Keratinocyte (primary cell): ENCODE measurements at regions not wholly inside any gene's neighbourhood (a gene's known extent, or its start where the extent isn't known, plus 50 kb on each side); places are given as distances from the start of the nearest gene placed in this dataset.

Experiments
- DNase-seq: peaks from one replicate; pipeline ENCODE4 v3.0.0-alpha.2; 2011; ENCODE audit warnings: low read depth, missing footprints, low spot score
- FAIRE-seq: peaks from 2 replicates; lab custom pipeline; 2011; peaks lifted over from hg19 to GRCh38; lab: Jason Lieb, UNC
- H2AFZ ChIP-seq: 2 replicates; pipeline ENCODE4 v1.6.0; 2012; ENCODE audit warnings: low read length, control low read depth, inconsistent platforms; ENCODE audit not compliant: control insufficient read depth
- H3K27ac ChIP-seq: 2 replicates; pipeline ENCODE4 v1.5.1; 2011; ENCODE audit warnings: low read length; ENCODE audit not compliant: control insufficient read depth, insufficient read depth
- H3K27me3 ChIP-seq: 3 replicates; pipeline ENCODE4 v1.6.0; 2011; ENCODE audit warnings: low read length; ENCODE audit not compliant: control insufficient read depth, insufficient read depth; ENCODE audit errors: extremely low read depth
- H3K36me3 ChIP-seq, 2 experiments: 2 replicates in 1 of 2; 3 replicates in 1 of 2; pipeline ENCODE4 v1.5.1; 2011; ENCODE audit warnings: low read length in 2 of 2, mild to moderate bottlenecking in 1 of 2; ENCODE audit not compliant: control insufficient read depth in 2 of 2, insufficient read depth in 2 of 2; ENCODE audit errors: extremely low read depth in 1 of 2
- H3K4me1 ChIP-seq: 3 replicates; pipeline ENCODE4 v1.5.1; 2011; ENCODE audit warnings: low read length; ENCODE audit not compliant: control insufficient read depth, insufficient read depth; ENCODE audit errors: extremely low read depth
- H3K4me2 ChIP-seq: 3 replicates; pipeline ENCODE4 v1.6.0; 2011; ENCODE audit warnings: low read depth, low read length; ENCODE audit not compliant: control insufficient read depth, insufficient read depth; ENCODE audit errors: extremely low read depth
- H3K4me3 ChIP-seq, 3 experiments: fragments of 200-600 bp in 1 of 3; sonication (generic) in 1 of 3; 2 replicates in 2 of 3; 3 replicates in 1 of 3; pipeline ENCODE4 v1.5.1; 2011 to 2016; ENCODE audit warnings: low read length in 3 of 3, mild to moderate bottlenecking in 3 of 3, control low read depth in 2 of 3, inconsistent platforms in 1 of 3, low read depth in 1 of 3, mixed read lengths in 1 of 3, mixed run types in 1 of 3, moderate library complexity in 1 of 3; ENCODE audit not compliant: control insufficient read depth in 2 of 3, insufficient read depth in 2 of 3; ENCODE audit errors: extremely low read depth in 1 of 3
- H3K79me2 ChIP-seq: 2 replicates; pipeline ENCODE4 v1.6.0; 2012; ENCODE audit warnings: low read length; ENCODE audit not compliant: control insufficient read depth, insufficient read depth
- H3K9ac ChIP-seq: 3 replicates; pipeline ENCODE4 v1.6.0; 2011; ENCODE audit warnings: low read length; ENCODE audit not compliant: control insufficient read depth, insufficient read depth; ENCODE audit errors: extremely low read depth
- H3K9me1 ChIP-seq: 3 replicates; pipeline ENCODE4 v1.6.0; 2011; ENCODE audit warnings: low read length; ENCODE audit not compliant: control insufficient read depth, insufficient read depth; ENCODE audit errors: extremely low read depth
- H3K9me3 ChIP-seq: 2 replicates; pipeline ENCODE4 v1.5.1; 2012; ENCODE audit warnings: low read depth, low read length; ENCODE audit not compliant: control insufficient read depth
- H4K20me1 ChIP-seq: 3 replicates; pipeline ENCODE4 v1.6.0; 2011; ENCODE audit warnings: low read length; ENCODE audit not compliant: control insufficient read depth, insufficient read depth; ENCODE audit errors: extremely low read depth
- EZH2 ChIP-seq: IDR thresholded peaks from one replicate; pipeline ENCODE4 v1.6.1; 2012; ENCODE audit warnings: inconsistent platforms, mild to moderate bottlenecking, low read length, moderate library complexity
- dilution Hi-C: fragments of 300-500 bp; cut with MboI; formaldehyde crosslinking; loops from one replicate; pipeline ENCODE4 v1.7.0; 2020; ENCODE audit warnings: low sequenced_read_pairs; ENCODE audit not compliant: extremely low pct_ligation_motif_present
- TF ChIP-seq, protein P1 (sequence below), 3 experiments: IDR thresholded peaks in 1 of 3; conservative IDR thresholded peaks in 1 of 3; optimal IDR thresholded peaks in 1 of 3; 2 replicates in 2 of 3; 3 replicates in 1 of 3; pipeline versions ENCODE3 to v1.5.1; 2011; ENCODE audit warnings: low read length in 3 of 3, mild to moderate bottlenecking in 3 of 3, moderate library complexity in 2 of 3, control low read depth in 1 of 3, inconsistent platforms in 1 of 3; ENCODE audit not compliant: insufficient read depth in 2 of 3; ENCODE audit errors: extremely low read depth in 1 of 3

DNA sequence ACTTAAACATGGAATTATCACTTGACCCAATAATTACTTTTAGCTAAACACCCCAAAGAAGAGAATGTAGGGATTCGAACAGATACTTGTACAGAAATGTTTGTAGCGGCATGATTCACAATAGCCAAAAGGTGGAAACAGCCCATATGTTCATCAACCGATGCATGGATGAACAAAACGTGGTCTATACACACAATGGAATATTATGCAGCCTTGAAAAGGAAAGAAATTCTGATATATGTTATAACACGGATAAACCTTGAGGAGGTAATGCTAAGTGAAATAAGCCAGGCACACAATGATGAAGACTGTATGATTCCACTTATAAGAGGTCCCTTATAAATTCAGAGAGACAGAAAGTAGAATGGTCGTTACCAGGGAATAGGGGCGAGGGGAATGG lies 659.4 kb downstream of the MED13L start:
- TF ChIP-seq, protein P1, sequence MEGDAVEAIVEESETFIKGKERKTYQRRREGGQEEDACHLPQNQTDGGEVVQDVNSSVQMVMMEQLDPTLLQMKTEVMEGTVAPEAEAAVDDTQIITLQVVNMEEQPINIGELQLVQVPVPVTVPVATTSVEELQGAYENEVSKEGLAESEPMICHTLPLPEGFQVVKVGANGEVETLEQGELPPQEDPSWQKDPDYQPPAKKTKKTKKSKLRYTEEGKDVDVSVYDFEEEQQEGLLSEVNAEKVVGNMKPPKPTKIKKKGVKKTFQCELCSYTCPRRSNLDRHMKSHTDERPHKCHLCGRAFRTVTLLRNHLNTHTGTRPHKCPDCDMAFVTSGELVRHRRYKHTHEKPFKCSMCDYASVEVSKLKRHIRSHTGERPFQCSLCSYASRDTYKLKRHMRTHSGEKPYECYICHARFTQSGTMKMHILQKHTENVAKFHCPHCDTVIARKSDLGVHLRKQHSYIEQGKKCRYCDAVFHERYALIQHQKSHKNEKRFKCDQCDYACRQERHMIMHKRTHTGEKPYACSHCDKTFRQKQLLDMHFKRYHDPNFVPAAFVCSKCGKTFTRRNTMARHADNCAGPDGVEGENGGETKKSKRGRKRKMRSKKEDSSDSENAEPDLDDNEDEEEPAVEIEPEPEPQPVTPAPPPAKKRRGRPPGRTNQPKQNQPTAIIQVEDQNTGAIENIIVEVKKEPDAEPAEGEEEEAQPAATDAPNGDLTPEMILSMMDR (optimal IDR thresholded peaks at IDR 0.05 in 1 of 3, IDR thresholded peaks at IDR 0.05 in 1 of 3, conservative IDR thresholded peaks at IDR 0.05 in 1 of 3; ENCODE audit: extremely low read depth in 1 of 3, insufficient read depth in 2 of 3, low read length in 3 of 3): no peak
- no peak for TF ChIP-seq EZH2
- dilution Hi-C loops: no loop called here
- H3K36me3 ChIP-seq: no peaks in the 10 kb centered on the region

DNA sequence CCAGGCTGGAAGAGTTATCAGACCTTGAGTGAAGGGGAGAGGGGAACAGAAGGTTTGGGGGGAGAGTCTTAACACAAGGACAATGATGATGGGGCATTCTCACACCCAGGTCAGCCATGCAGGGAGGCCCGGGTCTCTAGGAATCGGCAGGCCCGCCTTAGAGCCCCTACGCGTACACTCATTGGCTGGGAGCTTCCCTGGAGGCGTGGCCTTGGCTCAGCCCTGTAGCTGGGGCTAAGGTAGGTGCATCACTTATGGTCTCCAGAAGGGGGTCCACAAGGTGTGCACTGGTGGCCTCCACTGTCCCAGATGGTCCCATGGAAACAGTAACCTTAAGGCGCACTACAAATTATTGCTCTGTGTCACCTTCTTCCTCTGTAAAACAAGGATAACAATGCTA lies 660.1 kb downstream of the MED13L start:
- Histone ChIP-seq H3K9me1 (no peaks in the 10 kb centered on the region), H2AFZ (no peak overlapping the region), H3K4me2 (no peak overlapping the region), H4K20me1 (no peaks in the 10 kb centered on the region), H3K36me3 (no peaks in the 10 kb centered on the region), H3K27ac (no peak overlapping the region), H3K9me3 (no peaks in the 10 kb centered on the region), H3K9ac (no peak overlapping the region), H3K4me3 (no peak overlapping the region), H3K79me2 (no peaks in the 10 kb centered on the region), H3K4me1 (no peaks in the 10 kb centered on the region), H3K27me3 (no peaks in the 10 kb centered on the region)
- FAIRE-seq (no peak), DNase-seq (no peak)
- TF ChIP-seq EZH2: no peak
- TF ChIP-seq, protein P1 (optimal IDR thresholded peaks at IDR 0.05 in 1 of 3, IDR thresholded peaks at IDR 0.05 in 1 of 3, conservative IDR thresholded peaks at IDR 0.05 in 1 of 3; ENCODE audit: extremely low read depth in 1 of 3, insufficient read depth in 2 of 3, low read length in 3 of 3): no peak
- dilution Hi-C loops: no loop called here

More for the DNA sequence above, 659.4 kb downstream of the MED13L start:
- no peaks in the 10 kb centered on the region for H3K27me3 ChIP-seq
- no peaks in the 10 kb centered on the region for H3K9me3 ChIP-seq
- H3K4me3 ChIP-seq: no peak overlapping the region
- H4K20me1 ChIP-seq: no peaks in the 10 kb centered on the region
- H3K4me2 ChIP-seq: no peak overlapping the region
- no peak overlapping the region for H2AFZ ChIP-seq
- no peak for DNase-seq
- no peak overlapping the region for H3K9ac ChIP-seq
- H3K27ac ChIP-seq: no peak overlapping the region
- H3K9me1 ChIP-seq: no peaks in the 10 kb centered on the region
- H3K79me2 ChIP-seq: no peaks in the 10 kb centered on the region
- H3K4me1 ChIP-seq: no peaks in the 10 kb centered on the region
- no peak for FAIRE-seq
